Breast epithelium (tissue), 4 donors: ENCODE measurements at regions not wholly inside any gene's neighbourhood (a gene's known extent, or its start where the extent isn't known, plus 50 kb on each side); places are given as distances from the start of the nearest gene placed in this dataset.
"Not testable (repeated sequence)": the region's sequence is repeated elsewhere in the genome, so short reads cannot be mapped to it uniquely, and the experiment has no call there.

Experiments
- DNase-seq, 2 donors: peaks; one replicate each; pipeline ENCODE4 v3.0.0-alpha.2; 2019; ENCODE audit warnings: low spot score in 2 of 2
- H3K27ac ChIP-seq, 2 donors: fragments of 200-600 bp; sonication (generic) in 1 of 2; one replicate each; pipeline ENCODE4 v1.5.1; 2016 to 2019; ENCODE audit warnings: mild to moderate bottlenecking in 1 of 2
- H3K27me3 ChIP-seq, 2 donors: fragments of 200-600 bp; sonication (generic) in 1 of 2; one replicate each; pipeline versions ENCODE4 v1.5.1 to v1.6.0; 2017 to 2019; ENCODE audit warnings: control low read depth in 1 of 2, mild to moderate bottlenecking in 1 of 2
- H3K36me3 ChIP-seq: fragments of 200-600 bp; one replicate; pipeline ENCODE4 v1.5.1; 2019
- H3K4me1 ChIP-seq, 2 donors: fragments of 200-600 bp; sonication (generic); one replicate each; pipeline ENCODE4 v1.5.1; 2016 to 2019; ENCODE audit warnings: control low read depth in 1 of 2
- H3K4me3 ChIP-seq, 3 donors: fragments of 200-600 bp; sonication (generic); 1 replicate in 2 of 3; 2 replicates in 1 of 3; pipeline ENCODE4 v1.5.1; 2016 to 2019; ENCODE audit warnings: mild to moderate bottlenecking in 3 of 3, moderate library complexity in 2 of 3
- H3K9me3 ChIP-seq, 2 donors: fragments of 200-600 bp; sonication (generic) in 1 of 2; one replicate each; pipeline ENCODE4 v1.5.1; 2016 to 2019; ENCODE audit warnings: control low read depth in 1 of 2
- POLR2A ChIP-seq: fragments of 450-650 bp; IDR thresholded peaks from one replicate; pipeline ENCODE4 v1.6.1; 2016; ENCODE audit warnings: antibody characterized with exemption, mild to moderate bottlenecking, moderate library complexity
- POLR2AphosphoS5 ChIP-seq, 3 donors: sonication (generic); formaldehyde crosslinking; IDR thresholded peaks; one replicate each; pipeline ENCODE4 v1.6.1; 2017; ENCODE audit warnings: antibody characterized with exemption in 3 of 3
- intact Hi-C: fragments of 100-400 bp; cut with DNase I; formaldehyde crosslinking; loops from one replicate; pipeline ENCODE4 v1.15.1; 2023; ENCODE audit warnings: low total_unique reads
- TF ChIP-seq, protein P1 (sequence below), 3 donors: fragments of 450-650 bp; IDR thresholded peaks; one replicate each; pipeline ENCODE4 v1.5.1; 2016 to 2017; ENCODE audit warnings: antibody characterized with exemption in 3 of 3, mild to moderate bottlenecking in 3 of 3, moderate library complexity in 3 of 3

DNA sequence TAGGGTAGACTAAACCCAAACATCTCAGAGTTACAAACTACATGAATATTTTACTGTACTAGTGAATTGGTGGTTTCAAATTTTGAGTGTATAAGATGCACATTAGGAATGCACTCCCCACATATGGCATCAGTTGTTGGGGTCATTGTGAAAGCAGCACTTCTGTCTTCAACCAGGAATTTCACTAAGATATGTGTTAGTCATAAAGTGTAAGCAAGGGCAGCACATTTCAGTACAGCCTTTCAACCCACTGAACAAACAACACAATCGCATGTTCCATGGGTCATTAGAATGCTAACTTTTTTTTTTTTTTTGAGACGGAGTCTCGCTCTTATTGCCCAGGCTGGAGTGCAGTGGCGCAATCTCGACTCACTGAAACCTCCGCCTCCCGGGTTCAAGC is 164.1 kb upstream of the MAP2 start:
- no peak for DNase-seq
- no peak overlapping the region for H3K27ac ChIP-seq
- intact Hi-C loops = no loop called here
- no peaks in the 10 kb centered on the region for H3K27me3 ChIP-seq
- no peaks in the 10 kb centered on the region for H3K9me3 ChIP-seq
- no peak overlapping the region for H3K4me3 ChIP-seq
- no peaks in the 10 kb centered on the region for H3K4me1 ChIP-seq
- H3K36me3 ChIP-seq = no peaks in the 10 kb centered on the region
- TF ChIP-seq POLR2AphosphoS5 (IDR thresholded peaks at IDR 0.05) (no peak), POLR2A (no peak)
- TF ChIP-seq, protein P1, sequence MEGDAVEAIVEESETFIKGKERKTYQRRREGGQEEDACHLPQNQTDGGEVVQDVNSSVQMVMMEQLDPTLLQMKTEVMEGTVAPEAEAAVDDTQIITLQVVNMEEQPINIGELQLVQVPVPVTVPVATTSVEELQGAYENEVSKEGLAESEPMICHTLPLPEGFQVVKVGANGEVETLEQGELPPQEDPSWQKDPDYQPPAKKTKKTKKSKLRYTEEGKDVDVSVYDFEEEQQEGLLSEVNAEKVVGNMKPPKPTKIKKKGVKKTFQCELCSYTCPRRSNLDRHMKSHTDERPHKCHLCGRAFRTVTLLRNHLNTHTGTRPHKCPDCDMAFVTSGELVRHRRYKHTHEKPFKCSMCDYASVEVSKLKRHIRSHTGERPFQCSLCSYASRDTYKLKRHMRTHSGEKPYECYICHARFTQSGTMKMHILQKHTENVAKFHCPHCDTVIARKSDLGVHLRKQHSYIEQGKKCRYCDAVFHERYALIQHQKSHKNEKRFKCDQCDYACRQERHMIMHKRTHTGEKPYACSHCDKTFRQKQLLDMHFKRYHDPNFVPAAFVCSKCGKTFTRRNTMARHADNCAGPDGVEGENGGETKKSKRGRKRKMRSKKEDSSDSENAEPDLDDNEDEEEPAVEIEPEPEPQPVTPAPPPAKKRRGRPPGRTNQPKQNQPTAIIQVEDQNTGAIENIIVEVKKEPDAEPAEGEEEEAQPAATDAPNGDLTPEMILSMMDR (IDR thresholded peaks at IDR 0.05) = no peak

DNA sequence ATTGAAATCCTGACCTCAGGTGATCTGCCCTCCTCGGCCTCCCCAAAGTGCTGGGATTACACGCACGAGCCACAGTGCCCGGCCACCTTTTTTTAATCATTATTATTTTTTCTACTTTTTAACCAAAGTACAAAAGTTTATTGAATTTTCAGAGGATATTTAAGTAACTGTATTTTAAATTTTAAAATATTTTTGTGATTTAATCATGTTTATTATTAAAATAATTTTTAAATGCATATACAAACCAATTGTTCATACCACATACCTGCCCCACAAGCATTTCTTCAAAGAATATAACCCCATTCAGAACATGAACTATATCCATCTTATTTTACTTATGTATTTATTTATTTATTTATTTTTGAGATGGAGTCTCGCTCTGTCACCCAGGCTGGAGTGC is 163.6 kb upstream of the MAP2 start:
- Histone ChIP-seq H3K4me3 (no peak overlapping the region), H3K36me3 (no peaks in the 10 kb centered on the region), H3K4me1 (no peaks in the 10 kb centered on the region), H3K27me3 (no peaks in the 10 kb centered on the region), H3K27ac (no peak overlapping the region), H3K9me3 (no peaks in the 10 kb centered on the region)
- TF ChIP-seq POLR2AphosphoS5 (IDR thresholded peaks at IDR 0.05) (no peak), POLR2A (no peak)
- TF ChIP-seq, protein P1 (IDR thresholded peaks at IDR 0.05) = no peak
- no peak for DNase-seq
- intact Hi-C loops = no loop called here

DNA sequence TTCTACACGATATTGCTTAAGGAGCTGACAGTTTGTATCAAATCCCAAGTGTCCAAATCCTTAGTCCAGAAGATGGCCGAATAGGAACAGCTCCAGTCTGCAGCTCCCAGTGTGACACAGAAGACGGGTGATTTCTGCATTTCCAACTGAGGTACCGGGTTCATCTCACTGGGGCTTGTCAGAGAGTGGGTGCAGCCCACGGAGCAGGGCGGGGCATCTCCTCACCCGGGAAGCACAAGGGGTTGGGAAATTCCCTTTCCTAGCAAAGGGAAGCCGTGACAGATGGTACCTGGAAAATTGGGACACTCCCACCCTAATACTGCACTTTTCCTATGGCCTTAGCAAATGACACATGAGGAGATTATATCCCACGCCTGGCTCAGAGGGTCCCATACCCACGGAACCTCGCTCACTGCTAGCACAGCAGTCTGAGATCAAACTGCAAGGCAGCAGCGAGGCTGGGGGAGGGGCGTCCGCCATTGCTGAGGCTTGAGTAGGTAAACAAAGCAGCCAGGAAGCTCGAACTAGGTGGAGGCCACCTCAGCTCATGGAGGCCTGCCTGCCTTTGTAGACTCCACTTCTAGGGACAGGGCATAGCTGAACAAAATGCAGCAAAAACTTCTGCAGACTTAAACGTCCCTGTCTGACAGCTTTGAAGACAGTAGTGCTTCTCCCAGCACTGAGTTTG is 162.3 kb upstream of the MAP2 start:
- H3K36me3 ChIP-seq, H3K4me3 ChIP-seq, H3K4me1 ChIP-seq, H3K9me3 ChIP-seq, DNase-seq, intact Hi-C loops, H3K27me3 ChIP-seq, H3K27ac ChIP-seq: not testable (repeated sequence)

DNA sequence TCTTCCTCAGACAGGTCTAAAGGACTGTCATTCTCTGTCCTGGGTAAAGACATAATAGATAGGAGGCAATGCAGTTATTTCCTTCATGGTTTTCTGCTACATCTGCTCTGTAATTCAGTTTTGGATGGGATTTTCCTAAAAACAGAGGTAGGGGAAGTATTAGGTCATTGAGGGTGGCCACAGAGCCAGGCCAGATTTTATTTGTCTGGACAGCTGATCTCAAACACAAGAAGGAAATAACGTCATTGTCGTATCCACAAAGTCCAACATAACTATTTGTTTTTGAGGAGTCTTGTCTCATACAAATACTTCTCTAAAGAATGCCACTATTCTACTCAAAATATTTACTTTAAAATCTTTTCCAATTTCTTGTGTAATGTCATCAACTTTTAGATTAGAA is 154.8 kb upstream of the MAP2 start:
- Histone ChIP-seq H3K4me1 (no peaks in the 10 kb centered on the region), H3K27me3 (no peaks in the 10 kb centered on the region)
- intact Hi-C loops = no loop called here

DNA sequence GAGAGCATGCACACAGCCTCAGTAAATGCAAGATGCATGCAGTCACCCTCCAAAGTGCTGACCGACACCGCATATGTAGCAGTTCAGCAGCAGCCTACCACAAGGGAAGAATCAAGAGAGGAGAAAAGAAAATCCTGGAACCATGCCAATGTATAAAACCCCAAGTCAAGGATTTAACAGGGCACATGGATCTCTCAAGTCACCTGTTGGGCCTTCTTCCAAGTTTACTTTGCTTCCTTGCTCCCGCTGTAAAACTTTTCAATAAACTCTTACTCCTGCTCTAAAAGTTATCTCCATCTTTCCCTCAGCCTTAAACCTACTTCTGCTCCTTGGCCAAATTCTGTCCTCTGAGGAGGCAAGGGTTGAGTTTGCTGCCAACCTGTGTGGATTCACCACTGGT is 147.8 kb upstream of the MAP2 start:
- intact Hi-C loops = no loop called here
- no peak overlapping the region for H3K4me3 ChIP-seq
- TF ChIP-seq POLR2AphosphoS5 (IDR thresholded peaks at IDR 0.05) (no peak), POLR2A (no peak)
- TF ChIP-seq, protein P1 (IDR thresholded peaks at IDR 0.05) = no peak
- no peaks in the 10 kb centered on the region for H3K9me3 ChIP-seq
- no peak overlapping the region for H3K27ac ChIP-seq
- H3K4me1 ChIP-seq = no peaks in the 10 kb centered on the region
- H3K27me3 ChIP-seq = no peaks in the 10 kb centered on the region
- H3K36me3 ChIP-seq = no peaks in the 10 kb centered on the region
- DNase-seq = no peak

More for the DNA sequence above, 154.8 kb upstream of the MAP2 start:
- no peaks in the 10 kb centered on the region for H3K9me3 ChIP-seq
- H3K36me3 ChIP-seq = no peaks in the 10 kb centered on the region
- TF ChIP-seq POLR2AphosphoS5 (IDR thresholded peaks at IDR 0.05) (no peak), POLR2A (no peak)
- TF ChIP-seq, protein P1 (IDR thresholded peaks at IDR 0.05) = no peak
- no peak for DNase-seq
- H3K27ac ChIP-seq = no peak overlapping the region
- H3K4me3 ChIP-seq = no peak overlapping the region

DNA sequence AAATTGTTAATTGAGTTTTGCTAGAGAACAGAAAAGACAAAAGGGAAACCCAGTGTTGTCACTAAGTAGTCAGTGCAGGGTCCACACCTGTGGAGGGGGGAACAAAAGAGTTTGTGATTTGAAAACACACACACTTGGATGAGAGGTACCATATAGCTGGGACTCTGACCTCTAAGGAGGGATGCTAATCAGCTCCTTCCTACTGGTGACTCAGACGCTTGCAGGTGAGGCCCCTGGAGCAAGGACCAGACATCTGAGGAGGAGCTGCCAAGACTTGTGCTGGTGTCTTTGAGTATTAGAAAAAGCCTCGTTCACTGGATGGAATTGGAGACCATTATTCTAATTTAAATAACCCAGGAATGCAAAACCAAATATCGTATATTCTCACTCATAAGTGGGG is 146.4 kb upstream of the MAP2 start:
- DNase-seq = no peak
- TF ChIP-seq POLR2AphosphoS5 (IDR thresholded peaks at IDR 0.05) (no peak), POLR2A (no peak)
- TF ChIP-seq, protein P1 (IDR thresholded peaks at IDR 0.05) = no peak
- no peaks in the 10 kb centered on the region for H3K4me1 ChIP-seq
- intact Hi-C loops = no loop called here
- no peaks in the 10 kb centered on the region for H3K27me3 ChIP-seq
- no peaks in the 10 kb centered on the region for H3K9me3 ChIP-seq
- no peak overlapping the region for H3K27ac ChIP-seq
- H3K4me3 ChIP-seq = no peak overlapping the region
- H3K36me3 ChIP-seq = no peaks in the 10 kb centered on the region
